ENCODE measurements at regions not wholly inside any gene's neighbourhood (a gene's known extent, or its start where the extent isn't known, plus 50 kb on each side); places are given as distances from the start of the nearest gene placed in this dataset.

DNA sequence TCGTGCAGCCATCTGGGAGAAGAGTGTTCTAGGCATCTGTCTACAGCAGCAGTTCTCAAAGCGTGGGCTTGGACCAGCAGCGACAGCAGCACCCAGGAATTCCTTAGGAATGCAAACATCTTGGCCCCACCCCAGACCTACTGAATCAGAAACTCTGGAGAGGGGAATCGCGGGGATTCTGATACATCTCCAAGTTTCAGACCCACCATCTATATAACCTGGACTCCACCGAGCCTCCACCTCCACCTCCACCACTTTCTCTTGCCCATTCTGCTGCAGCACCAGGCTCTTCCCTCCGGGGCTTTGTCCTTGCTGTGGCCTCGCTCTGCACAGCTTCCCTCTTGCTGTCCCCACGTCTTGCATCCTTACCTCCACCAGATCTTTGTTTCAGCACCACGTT, 256.4 kb downstream of the BCL2 start:
- TF ChIP-seq POLR2AphosphoS5 (IDR thresholded peaks at IDR 0.05; ENCODE audit: low read depth, low read length) (no peak), RAD21 (IDR thresholded peaks at IDR 0.05; ENCODE audit: low read depth) (no peak), MAX (IDR thresholded peaks at IDR 0.05) (no peak), SIN3A (IDR thresholded peaks at IDR 0.05; ENCODE audit: low read depth) (no peak), EZH2phosphoT487 (IDR thresholded peaks at IDR 0.05; ENCODE audit: borderline replicate concordance) (no peak), CBX3 (IDR thresholded peaks at IDR 0.05; ENCODE audit: low read depth) (no peak)
- TF ChIP-seq, protein P1, sequence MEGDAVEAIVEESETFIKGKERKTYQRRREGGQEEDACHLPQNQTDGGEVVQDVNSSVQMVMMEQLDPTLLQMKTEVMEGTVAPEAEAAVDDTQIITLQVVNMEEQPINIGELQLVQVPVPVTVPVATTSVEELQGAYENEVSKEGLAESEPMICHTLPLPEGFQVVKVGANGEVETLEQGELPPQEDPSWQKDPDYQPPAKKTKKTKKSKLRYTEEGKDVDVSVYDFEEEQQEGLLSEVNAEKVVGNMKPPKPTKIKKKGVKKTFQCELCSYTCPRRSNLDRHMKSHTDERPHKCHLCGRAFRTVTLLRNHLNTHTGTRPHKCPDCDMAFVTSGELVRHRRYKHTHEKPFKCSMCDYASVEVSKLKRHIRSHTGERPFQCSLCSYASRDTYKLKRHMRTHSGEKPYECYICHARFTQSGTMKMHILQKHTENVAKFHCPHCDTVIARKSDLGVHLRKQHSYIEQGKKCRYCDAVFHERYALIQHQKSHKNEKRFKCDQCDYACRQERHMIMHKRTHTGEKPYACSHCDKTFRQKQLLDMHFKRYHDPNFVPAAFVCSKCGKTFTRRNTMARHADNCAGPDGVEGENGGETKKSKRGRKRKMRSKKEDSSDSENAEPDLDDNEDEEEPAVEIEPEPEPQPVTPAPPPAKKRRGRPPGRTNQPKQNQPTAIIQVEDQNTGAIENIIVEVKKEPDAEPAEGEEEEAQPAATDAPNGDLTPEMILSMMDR (IDR thresholded peaks at IDR 0.05 in 2 of 3, conservative IDR thresholded peaks at IDR 0.05 in 1 of 3; ENCODE audit: borderline replicate concordance in 1 of 3, insufficient read depth in 1 of 3, low read depth in 2 of 3, low read length in 2 of 3) = no peak

Data from HCT116 (cell line).